B cell (primary cell): ENCODE measurements at regions not wholly inside any gene's neighbourhood (a gene's known extent, or its start where the extent isn't known, plus 50 kb on each side); places are given as distances from the start of the nearest gene placed in this dataset.

Experiments used
- ATAC-seq: fragments of 200-7000 bp; cut with Tn5 transposase; one replicate; pipeline ENCODE4 v1.10.0; 2021; ENCODE audit warnings: low read depth, mild to moderate bottlenecking, moderate number of reproducible peaks, moderate library complexity
- CTCF ChIA-PET: fragments of 350-600 bp; sonication (Branson Sonifier 250); formaldehyde crosslinking; loops from one replicate; lab custom pipeline; 2021; ENCODE audit warnings: antibody characterized with exemption, inconsistent platforms; lab: Charles Lee
- POLR2A ChIA-PET: fragments of 350-600 bp; sonication (Branson Sonifier 250); formaldehyde crosslinking; loops from one replicate; lab custom pipeline; 2021; ENCODE audit warnings: antibody characterized with exemption; lab: Charles Lee
- DNase-seq: peaks from one replicate; pipeline ENCODE4 v3.0.0; 2013
- H2AFZ ChIP-seq: 2 replicates; pipeline ENCODE4 v1.6.1; 2012; ENCODE audit warnings: mild to moderate bottlenecking, low read depth, low read length; ENCODE audit not compliant: insufficient read depth, poor library complexity, severe bottlenecking
- H3K27ac ChIP-seq, 2 donors: 1 replicate in 1 of 2; 2 replicates in 1 of 2; pipeline ENCODE4 v1.5.1; 2012 to 2013; ENCODE audit warnings: low read length in 2 of 2, mild to moderate bottlenecking in 2 of 2, moderate library complexity in 1 of 2
- H3K27me3 ChIP-seq, 4 experiments: fragments of 200-600 bp in 1 of 4; sonication (generic) in 1 of 4; replicated peaks in 1 of 4; 1 replicate in 2 of 4; 2 replicates in 2 of 4; pipeline versions ENCODE4 v1.6.1 to v1.7.0; 2013 to 2016; ENCODE audit warnings: low read length in 3 of 4, mild to moderate bottlenecking in 2 of 4, mixed read lengths in 1 of 4, moderate library complexity in 1 of 4; ENCODE audit not compliant: insufficient read depth in 4 of 4, control insufficient read depth in 3 of 4; ENCODE audit errors: control extremely low read depth in 1 of 4
- H3K36me3 ChIP-seq, 2 experiments: replicated peaks in 1 of 2; 1 replicate in 1 of 2; 2 replicates in 1 of 2; pipeline versions ENCODE4 v1.6.1 to v1.7.1; 2013; ENCODE audit warnings: low read length in 1 of 2; ENCODE audit not compliant: insufficient read depth in 2 of 2, control insufficient read depth in 1 of 2; ENCODE audit errors: control extremely low read depth in 1 of 2, extremely low read depth in 1 of 2
- H3K4me1 ChIP-seq, 2 donors: fragments of 200-600 bp in 1 of 2; sonication (generic) in 1 of 2; 1 replicate in 1 of 2; 2 replicates in 1 of 2; pipeline versions ENCODE4 v1.5.1 to v1.6.1; 2013 to 2017; ENCODE audit warnings: low read length in 2 of 2; ENCODE audit not compliant: control insufficient read depth in 2 of 2, insufficient read depth in 2 of 2
- H3K4me2 ChIP-seq: replicated peaks from 2 replicates; pipeline ENCODE3; 2012; ENCODE audit warnings: mild to moderate bottlenecking, low read depth, low read length; ENCODE audit not compliant: poor library complexity, severe bottlenecking
- H3K4me3 ChIP-seq, 5 experiments: fragments of 200-600 bp in 1 of 5; sonication (generic) in 1 of 5; 1 replicate in 3 of 5; 2 replicates in 2 of 5; pipeline versions ENCODE4 v1.5.1 to v1.7.0; 2011 to 2016; ENCODE audit warnings: low read length in 4 of 5, mild to moderate bottlenecking in 4 of 5, low read depth in 2 of 5, control low read depth in 1 of 5, moderate library complexity in 1 of 5; ENCODE audit not compliant: insufficient read depth in 1 of 5; ENCODE audit errors: control extremely low read depth in 1 of 5, extremely low read depth in 1 of 5
- H3K79me2 ChIP-seq: fragments of 200-600 bp; sonication (generic); one replicate; pipeline ENCODE4 v1.6.0; 2016; ENCODE audit warnings: low read length; ENCODE audit not compliant: control insufficient read depth, insufficient read depth
- H3K9ac ChIP-seq: fragments of 200-600 bp; sonication (generic); 2 replicates; pipeline ENCODE4 v1.6.1; 2017; ENCODE audit warnings: mild to moderate bottlenecking, low read length, moderate library complexity
- H3K9me3 ChIP-seq, 3 donors: one replicate each; pipeline versions ENCODE4 v1.6.1 to v1.7.1; 2013; ENCODE audit warnings: low read length in 2 of 3; ENCODE audit not compliant: control insufficient read depth in 2 of 3, insufficient read depth in 1 of 3; ENCODE audit errors: control extremely low read depth in 1 of 3
- H4K20me1 ChIP-seq: 2 replicates; pipeline ENCODE4 v1.6.0; 2012; ENCODE audit warnings: mild to moderate bottlenecking, low read length; ENCODE audit not compliant: insufficient read depth, control insufficient read depth, poor library complexity, severe bottlenecking
- H3K27ac Mint-ChIP-seq: one replicate; pipeline ENCODE4 v1.8.0; 2021; ENCODE audit warnings: mixed read lengths
- H3K27me3 Mint-ChIP-seq: one replicate; pipeline ENCODE4 v1.8.0; 2021; ENCODE audit warnings: mixed read lengths
- H3K4me1 Mint-ChIP-seq: one replicate; pipeline ENCODE4 v1.8.0; 2021; ENCODE audit warnings: mixed read lengths
- H3K4me3 Mint-ChIP-seq: one replicate; pipeline ENCODE4 v1.8.0; 2021; ENCODE audit warnings: mixed read lengths
- H3K9me3 Mint-ChIP-seq: one replicate; pipeline ENCODE4 v1.8.0; 2022; ENCODE audit warnings: mixed read lengths; ENCODE audit not compliant: insufficient read depth
- EZH2 ChIP-seq: IDR thresholded peaks from 2 replicates; pipeline ENCODE4 v1.6.1; 2012; ENCODE audit warnings: borderline replicate concordance, low read depth, mild to moderate bottlenecking, moderate library complexity, low read length; ENCODE audit not compliant: insufficient read depth, poor library complexity, severe bottlenecking
- WGBS: methylation state at CpG from one replicate; pipeline ENCODE4 v1.1.5; 2013; ENCODE audit warnings: missing lambda C conversion rate; ENCODE audit not compliant: insufficient coverage; 5-methylcytosine and 5-hydroxymethylcytosine counted together
- intact Hi-C: fragments of 100-400 bp; cut with micrococcal nuclease; formaldehyde crosslinking; loops from one replicate; pipeline ENCODE4 v1.10.0; 2022
- TF ChIP-seq, protein P1 (sequence below): fragments of 200-600 bp; IDR thresholded peaks from one replicate; pipeline ENCODE4 v1.8.0; 2022; ENCODE audit warnings: antibody characterized with exemption, mild to moderate bottlenecking

DNA sequence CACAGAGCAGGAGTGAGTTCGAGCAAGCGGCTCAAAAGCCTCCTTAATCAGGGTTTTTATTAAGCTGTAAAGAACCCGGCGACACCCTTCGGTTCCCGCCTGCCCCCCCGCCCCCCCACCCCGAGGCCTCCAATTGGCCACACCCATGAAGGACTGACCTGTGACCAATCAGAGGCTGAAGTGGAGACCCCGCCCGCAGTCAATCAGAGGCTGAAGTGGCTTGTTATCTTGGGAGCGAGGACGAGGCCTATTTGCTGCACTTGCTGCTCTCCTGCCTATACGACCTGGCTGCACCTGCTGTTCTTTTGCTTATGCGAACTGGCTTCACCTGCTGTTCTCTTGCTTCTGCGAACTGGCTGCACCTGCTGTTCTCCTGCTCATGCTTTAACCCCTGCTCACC lies 844.9 kb downstream of the OLFM4 start:
- no peak overlapping the region for H3K4me3 Mint-ChIP-seq
- TF ChIP-seq, protein P1, sequence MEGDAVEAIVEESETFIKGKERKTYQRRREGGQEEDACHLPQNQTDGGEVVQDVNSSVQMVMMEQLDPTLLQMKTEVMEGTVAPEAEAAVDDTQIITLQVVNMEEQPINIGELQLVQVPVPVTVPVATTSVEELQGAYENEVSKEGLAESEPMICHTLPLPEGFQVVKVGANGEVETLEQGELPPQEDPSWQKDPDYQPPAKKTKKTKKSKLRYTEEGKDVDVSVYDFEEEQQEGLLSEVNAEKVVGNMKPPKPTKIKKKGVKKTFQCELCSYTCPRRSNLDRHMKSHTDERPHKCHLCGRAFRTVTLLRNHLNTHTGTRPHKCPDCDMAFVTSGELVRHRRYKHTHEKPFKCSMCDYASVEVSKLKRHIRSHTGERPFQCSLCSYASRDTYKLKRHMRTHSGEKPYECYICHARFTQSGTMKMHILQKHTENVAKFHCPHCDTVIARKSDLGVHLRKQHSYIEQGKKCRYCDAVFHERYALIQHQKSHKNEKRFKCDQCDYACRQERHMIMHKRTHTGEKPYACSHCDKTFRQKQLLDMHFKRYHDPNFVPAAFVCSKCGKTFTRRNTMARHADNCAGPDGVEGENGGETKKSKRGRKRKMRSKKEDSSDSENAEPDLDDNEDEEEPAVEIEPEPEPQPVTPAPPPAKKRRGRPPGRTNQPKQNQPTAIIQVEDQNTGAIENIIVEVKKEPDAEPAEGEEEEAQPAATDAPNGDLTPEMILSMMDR, result no peak
- no peak for TF ChIP-seq EZH2

DNA sequence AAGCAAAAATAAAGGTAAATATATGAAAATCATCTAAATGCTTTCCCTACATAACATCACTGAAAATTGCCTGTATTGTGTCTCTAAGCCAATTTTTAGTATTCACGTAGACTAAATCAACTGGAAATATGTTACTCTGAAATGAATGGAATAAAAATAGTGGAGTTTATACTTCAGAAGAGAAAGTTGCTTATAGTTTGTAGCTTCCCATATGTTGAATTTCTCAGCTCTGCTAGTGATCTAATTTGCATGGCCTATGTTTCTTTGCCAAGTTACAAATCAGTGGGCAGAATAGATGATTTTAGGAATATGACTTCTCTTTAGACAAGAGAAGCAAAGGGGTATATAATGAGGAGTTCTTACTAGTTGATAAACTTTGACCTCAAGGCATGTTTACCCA lies 850.2 kb downstream of the OLFM4 start:
- WGBS, result no CpG with 5 or more reads among the region's 1 CpG
- POLR2A ChIA-PET, result no interaction called here
- intact Hi-C loops, result no loop called here

More for the DNA sequence above, 844.9 kb downstream of the OLFM4 start:
- Histone ChIP-seq H4K20me1 (no peaks in the 10 kb centered on the region), H3K27ac (no peak overlapping the region), H3K27me3 (no peaks in the 10 kb centered on the region), H3K36me3 (no peaks in the 10 kb centered on the region), H3K4me1 (no peaks in the 10 kb centered on the region), H3K79me2 (no peaks in the 10 kb centered on the region), H2AFZ (no peak overlapping the region), H3K9me3 (no peaks in the 10 kb centered on the region), H3K9ac (no peak overlapping the region), H3K4me3 (no peak overlapping the region), H3K4me2 (no peak overlapping the region)
- H3K27me3 Mint-ChIP-seq, result no peaks in the 10 kb centered on the region
- no peak overlapping the region for H3K27ac Mint-ChIP-seq
- ChIA-PET POLR2A (no interaction called here), CTCF (no interaction called here)
- H3K4me1 Mint-ChIP-seq, result no peaks in the 10 kb centered on the region
- no peak for DNase-seq
- intact Hi-C loops, result no loop called here
- H3K9me3 Mint-ChIP-seq, result no peaks in the 10 kb centered on the region
- ATAC-seq, result no peak
- WGBS, result 88% methylated on average over 13 of the region's 15 CpGs

More for the DNA sequence above, 850.2 kb downstream of the OLFM4 start:
- Histone ChIP-seq H3K9me3 (no peaks in the 10 kb centered on the region), H3K4me2 (no peak overlapping the region), H3K27ac (no peak overlapping the region), H3K9ac (no peak overlapping the region), H3K36me3 (no peaks in the 10 kb centered on the region), H3K27me3 (no peaks in the 10 kb centered on the region), H3K4me3 (no peak overlapping the region), H2AFZ (no peak overlapping the region), H4K20me1 (no peaks in the 10 kb centered on the region), H3K79me2 (no peaks in the 10 kb centered on the region), H3K4me1 (no peaks in the 10 kb centered on the region)
- DNase-seq (no peak), ATAC-seq (no peak)
- TF ChIP-seq, protein P1, result no peak
- TF ChIP-seq EZH2, result no peak
- Mint-ChIP-seq H3K4me1 (no peaks in the 10 kb centered on the region), H3K27me3 (no peaks in the 10 kb centered on the region), H3K27ac (no peak overlapping the region), H3K9me3 (no peaks in the 10 kb centered on the region), H3K4me3 (no peak overlapping the region)
- CTCF ChIA-PET, result no interaction called here
